HG03108 (cell line): ENCODE measurements at regions not wholly inside any gene's neighbourhood (a gene's known extent, or its start where the extent isn't known, plus 50 kb on each side); places are given as distances from the start of the nearest gene placed in this dataset.

Experiments
- ATAC-seq: cut with Tn5 transposase; IDR thresholded peaks from one replicate; pipeline ENCODE4 v1.9.1; 2021; ENCODE audit warnings: moderate library complexity; ENCODE audit not compliant: unreplicated experiment

- no peak for ATAC-seq
These were observed 238.5 kb upstream of the ZC3H12C start for GRCh38 chr11:109854731-109855130.

GRCh38 chr11:109856928-109857327 is 236.3 kb upstream of the ZC3H12C start:
- no peak for ATAC-seq

- ATAC-seq, result no peak
These were observed 235.6 kb upstream of the ZC3H12C start for GRCh38 chr11:109857637-109858036.

GRCh38 chr11:109858152-109858551 is 235.0 kb upstream of the ZC3H12C start:
- ATAC-seq, result no peak

GRCh38 chr11:109859045-109859724 is 234.0 kb upstream of the ZC3H12C start:
- ATAC-seq, result no peak

GRCh38 chr11:109862835-109863234 is 230.4 kb upstream of the ZC3H12C start:
- no peak for ATAC-seq

- peak; percentile 94 for ATAC-seq
These were observed 229.0 kb upstream of the ZC3H12C start for GRCh38 chr11:109864151-109864661.

- ATAC-seq, result no peak
These were observed 228.2 kb upstream of the ZC3H12C start for GRCh38 chr11:109864834-109865547.

GRCh38 chr11:109865548-109866186 is 227.5 kb upstream of the ZC3H12C start:
- ATAC-seq, result no peak

GRCh38 chr11:109867784-109868183 is 225.4 kb upstream of the ZC3H12C start:
- no peak for ATAC-seq

GRCh38 chr11:109869536-109869935 is 223.7 kb upstream of the ZC3H12C start:
- ATAC-seq, result no peak

- no peak for ATAC-seq
These were observed 222.9 kb upstream of the ZC3H12C start for GRCh38 chr11:109870297-109870696.

- ATAC-seq, result no peak
These were observed 216.1 kb upstream of the ZC3H12C start for GRCh38 chr11:109877043-109877442.

GRCh38 chr11:109884501-109884900 is 208.7 kb upstream of the ZC3H12C start:
- ATAC-seq, result no peak

- no peak for ATAC-seq
These were observed 208.2 kb upstream of the ZC3H12C start for GRCh38 chr11:109885006-109885405.

- no peak for ATAC-seq
These were observed 200.8 kb upstream of the ZC3H12C start for GRCh38 chr11:109892321-109892794.

- ATAC-seq, result no peak
These were observed 198.9 kb upstream of the ZC3H12C start for GRCh38 chr11:109894242-109894641.

- no peak for ATAC-seq
These were observed 194.6 kb upstream of the ZC3H12C start for GRCh38 chr11:109898592-109898991.

- no peak for ATAC-seq
These were observed 190.3 kb upstream of the ZC3H12C start for GRCh38 chr11:109902764-109903433.

- ATAC-seq, result no peak
These were observed 181.7 kb upstream of the ZC3H12C start for GRCh38 chr11:109911488-109911887.

- ATAC-seq, result no peak
These were observed 179.2 kb upstream of the ZC3H12C start for GRCh38 chr11:109914038-109914437.
